Sigmoid colon (tissue), 6 donors: ENCODE measurements at regions not wholly inside any gene's neighbourhood (a gene's known extent, or its start where the extent isn't known, plus 50 kb on each side); places are given as distances from the start of the nearest gene placed in this dataset.
A peak's percentile ranks its signal among the peaks of the same experiment; 100 is the strongest.

Source experiments
- DNase-seq: peaks from one replicate; pipeline ENCODE4 v3.0.0-alpha.2; 2019
- H3K27ac ChIP-seq, 4 donors: fragments of 200-600 bp; sonication (generic); one replicate each; pipeline ENCODE4 v1.5.1; 2016 to 2019; ENCODE audit warnings: mild to moderate bottlenecking in 1 of 4
- H3K27me3 ChIP-seq, 3 donors: fragments of 200-600 bp; sonication (generic); one replicate each; pipeline ENCODE4 v1.5.1; 2019; ENCODE audit warnings: mild to moderate bottlenecking in 1 of 3
- H3K36me3 ChIP-seq, 4 donors: fragments of 200-600 bp; sonication (generic); one replicate each; pipeline ENCODE4 v1.5.1; 2016 to 2019
- H3K4me1 ChIP-seq, 4 donors: fragments of 200-600 bp; sonication (generic); one replicate each; pipeline ENCODE4 v1.5.1; 2017 to 2019
- H3K4me3 ChIP-seq, 4 donors: fragments of 200-600 bp; sonication (generic); one replicate each; pipeline ENCODE4 v1.5.1; 2017 to 2019; ENCODE audit warnings: mild to moderate bottlenecking in 2 of 4, moderate library complexity in 1 of 4
- H3K9me3 ChIP-seq, 4 donors: fragments of 200-600 bp in 3 of 4; sonication (generic) in 3 of 4; one replicate each; pipeline versions ENCODE4 v1.5.1 to v1.6.1; 2013 to 2019
- EP300 ChIP-seq, 4 donors: sonication (generic); formaldehyde crosslinking; IDR thresholded peaks; one replicate each; pipeline ENCODE4 v1.6.1; 2017; ENCODE audit warnings: antibody characterized with exemption in 4 of 4
- POLR2A ChIP-seq, 2 donors: fragments of 450-650 bp; IDR thresholded peaks; one replicate each; pipeline ENCODE4 v1.6.1; 2016; ENCODE audit warnings: antibody characterized with exemption in 2 of 2, mild to moderate bottlenecking in 2 of 2, moderate library complexity in 2 of 2
- POLR2AphosphoS5 ChIP-seq, 4 donors: sonication (generic); formaldehyde crosslinking; IDR thresholded peaks; one replicate each; pipeline ENCODE4 v1.6.1; 2017; ENCODE audit warnings: antibody characterized with exemption in 4 of 4
- WGBS, 2 donors: extraction: QIAGEN DNeasy Blood & Tissue Kit; methylation state at CpG; one replicate each; pipeline ENCODE4 v1.1.7; 2013; 5-methylcytosine and 5-hydroxymethylcytosine counted together
- intact Hi-C: fragments of 100-400 bp; cut with DNase I; formaldehyde crosslinking; loops from one replicate; pipeline ENCODE4 v1.15.1; 2023
- TF ChIP-seq, protein P1 (sequence below), 4 experiments: fragments of 450-650 bp in 3 of 4; fragments of 200-600 bp in 1 of 4; IDR thresholded peaks; one replicate each; pipeline ENCODE4 v1.5.1; 2016 to 2019; ENCODE audit warnings: antibody characterized with exemption in 4 of 4, mild to moderate bottlenecking in 3 of 4, moderate library complexity in 2 of 4
- donor health status: healthy with polysubstance abuse.
- donor health status: healthy.

DNA sequence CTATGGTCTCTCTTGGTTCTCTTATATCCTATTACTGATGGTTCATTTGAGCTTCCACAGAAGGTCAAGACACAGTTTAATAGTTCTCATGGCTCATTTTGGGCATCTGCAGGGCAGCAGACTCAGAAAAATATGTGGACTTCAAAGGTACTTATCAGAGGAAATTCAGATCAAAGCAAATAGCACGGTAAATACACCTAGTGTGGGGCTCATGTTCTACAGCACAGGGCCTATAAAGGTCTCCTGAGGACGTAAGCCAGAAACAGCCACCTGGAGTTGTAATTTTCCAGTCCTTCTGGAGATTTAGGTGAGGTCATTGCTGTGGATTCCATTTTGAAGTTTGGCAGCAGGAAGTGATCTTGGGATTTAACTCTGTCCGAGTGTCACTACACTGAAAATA lies 134.5 kb upstream of the SGO1 start:
- intact Hi-C loops, result no loop called here
- Histone ChIP-seq H3K4me1 (peaks cover 0 to 50% (median 38%) of the 10 kb centered on the region in 4 donors), H3K27ac (peak overlapping the region; percentile 10 to 59 (median 32)), H3K4me3 (no peak overlapping the region), H3K9me3 (no peaks in the 10 kb centered on the region), H3K27me3 (no peaks in the 10 kb centered on the region), H3K36me3 (no peaks in the 10 kb centered on the region)
- WGBS, 2 donors, result 18 to 56% methylated on average over 3 of the region's 3 CpGs
- no peak for DNase-seq
- TF ChIP-seq EP300 (IDR thresholded peaks at IDR 0.05), result no peak
- TF ChIP-seq POLR2AphosphoS5 (IDR thresholded peaks at IDR 0.05), result peak in 1 of 4 donors; percentile 12

DNA sequence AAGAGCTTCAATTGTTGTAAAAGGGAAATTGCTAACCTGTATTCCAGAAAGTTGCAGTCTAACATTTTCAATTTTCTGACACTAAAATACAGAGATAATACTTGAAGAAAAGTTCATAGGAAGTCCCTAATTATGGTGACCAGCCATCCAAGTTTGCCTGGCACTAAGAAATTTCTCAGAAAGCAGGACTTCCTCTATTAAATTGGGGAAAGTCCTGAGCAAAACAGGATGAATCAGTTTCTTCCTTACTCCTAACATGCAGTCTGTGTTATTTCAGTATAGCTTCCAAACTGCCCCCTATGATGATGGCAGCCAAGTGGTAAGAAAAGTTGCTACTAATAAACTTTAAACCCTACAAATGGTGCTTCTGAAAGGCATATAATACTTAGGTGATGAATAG lies 133.5 kb upstream of the SGO1 start:
- TF ChIP-seq EP300 (IDR thresholded peaks at IDR 0.05) (no peak), POLR2A (IDR thresholded peaks at IDR 0.05) (no peak), POLR2AphosphoS5 (IDR thresholded peaks at IDR 0.05) (no peak)
- TF ChIP-seq, protein P1, sequence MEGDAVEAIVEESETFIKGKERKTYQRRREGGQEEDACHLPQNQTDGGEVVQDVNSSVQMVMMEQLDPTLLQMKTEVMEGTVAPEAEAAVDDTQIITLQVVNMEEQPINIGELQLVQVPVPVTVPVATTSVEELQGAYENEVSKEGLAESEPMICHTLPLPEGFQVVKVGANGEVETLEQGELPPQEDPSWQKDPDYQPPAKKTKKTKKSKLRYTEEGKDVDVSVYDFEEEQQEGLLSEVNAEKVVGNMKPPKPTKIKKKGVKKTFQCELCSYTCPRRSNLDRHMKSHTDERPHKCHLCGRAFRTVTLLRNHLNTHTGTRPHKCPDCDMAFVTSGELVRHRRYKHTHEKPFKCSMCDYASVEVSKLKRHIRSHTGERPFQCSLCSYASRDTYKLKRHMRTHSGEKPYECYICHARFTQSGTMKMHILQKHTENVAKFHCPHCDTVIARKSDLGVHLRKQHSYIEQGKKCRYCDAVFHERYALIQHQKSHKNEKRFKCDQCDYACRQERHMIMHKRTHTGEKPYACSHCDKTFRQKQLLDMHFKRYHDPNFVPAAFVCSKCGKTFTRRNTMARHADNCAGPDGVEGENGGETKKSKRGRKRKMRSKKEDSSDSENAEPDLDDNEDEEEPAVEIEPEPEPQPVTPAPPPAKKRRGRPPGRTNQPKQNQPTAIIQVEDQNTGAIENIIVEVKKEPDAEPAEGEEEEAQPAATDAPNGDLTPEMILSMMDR (IDR thresholded peaks at IDR 0.05), result no peak
- Histone ChIP-seq H3K4me3 (no peak overlapping the region), H3K4me1 (peaks cover 0 to 48% (median 37%) of the 10 kb centered on the region in 4 donors), H3K27ac (peak overlapping the region in 3 of 4 donors; percentile 30 to 59 (median 33)), H3K9me3 (no peaks in the 10 kb centered on the region), H3K27me3 (no peaks in the 10 kb centered on the region), H3K36me3 (no peaks in the 10 kb centered on the region)
- DNase-seq, result no peak
- intact Hi-C loops, result no loop called here

DNA sequence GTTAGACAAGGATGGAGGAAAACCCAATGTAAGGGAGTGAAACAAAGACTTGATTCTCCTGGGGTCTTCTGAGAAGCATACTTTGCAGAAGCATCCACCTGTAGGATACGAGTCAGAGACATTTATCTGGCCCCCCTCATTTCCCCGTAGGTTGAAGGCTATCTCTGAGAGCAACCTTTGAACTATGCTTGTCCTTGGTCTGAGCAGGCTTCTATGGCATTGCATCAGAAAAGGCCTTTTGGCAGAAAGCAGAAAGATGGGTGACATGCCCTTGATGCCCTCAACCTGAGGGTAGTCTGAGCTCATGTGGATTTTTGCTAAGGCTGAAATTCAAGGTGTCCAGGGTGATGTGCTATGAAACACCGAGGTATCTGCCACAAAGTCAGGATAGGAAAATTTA lies 131.6 kb upstream of the SGO1 start:
- TF ChIP-seq POLR2AphosphoS5 (IDR thresholded peaks at IDR 0.05), result no peak
- TF ChIP-seq POLR2A (IDR thresholded peaks at IDR 0.05), result no peak
- TF ChIP-seq EP300 (IDR thresholded peaks at IDR 0.05), result no peak
- TF ChIP-seq, protein P1 (IDR thresholded peaks at IDR 0.05), result no peak
- Histone ChIP-seq H3K36me3 (no peaks in the 10 kb centered on the region), H3K4me1 (peaks cover 0 to 48% (median 37%) of the 10 kb centered on the region in 4 donors), H3K9me3 (no peaks in the 10 kb centered on the region), H3K27me3 (no peaks in the 10 kb centered on the region), H3K4me3 (no peak overlapping the region), H3K27ac (peak overlapping the region in 1 of 4 donors; percentile 11)
- DNase-seq, result no peak
- WGBS, 2 donors, result 73 to 93% methylated on average over 3 of the region's 3 CpGs
- intact Hi-C loops, result no loop called here

DNA sequence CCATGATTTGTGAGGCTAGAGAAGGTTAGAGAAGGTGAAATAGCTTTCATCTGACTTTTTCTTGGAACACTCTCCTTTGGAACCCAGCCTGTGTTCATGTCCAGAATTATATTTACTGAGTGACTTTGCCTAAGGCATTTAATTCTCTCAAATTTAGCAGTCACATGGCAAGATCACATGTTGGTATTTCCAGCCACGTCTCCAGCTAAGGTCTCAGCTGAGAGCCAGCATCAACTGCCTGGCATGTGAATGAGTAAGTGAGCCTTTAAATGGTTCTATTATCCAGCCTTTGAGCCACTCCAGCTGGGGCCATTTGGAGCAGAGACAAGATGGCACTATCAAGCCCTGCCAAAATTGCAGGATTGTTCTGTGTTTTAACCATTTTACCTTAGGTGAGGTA lies 130.2 kb upstream of the SGO1 start:
- Histone ChIP-seq H3K9me3 (no peaks in the 10 kb centered on the region), H3K4me3 (no peak overlapping the region), H3K27ac (peak overlapping the region in 1 of 4 donors; percentile 46), H3K4me1 (peaks cover 0 to 46% (median 36%) of the 10 kb centered on the region in 4 donors), H3K27me3 (no peaks in the 10 kb centered on the region), H3K36me3 (no peaks in the 10 kb centered on the region)
- 0 to 37% methylated on average over 1 of the region's 1 CpG for WGBS, 2 donors
- DNase-seq, result no peak
- intact Hi-C loops, result no loop called here
- TF ChIP-seq EP300 (IDR thresholded peaks at IDR 0.05) (no peak), POLR2A (IDR thresholded peaks at IDR 0.05) (no peak), POLR2AphosphoS5 (IDR thresholded peaks at IDR 0.05) (peak in 2 of 4 donors; percentile 25 to 32)

DNA sequence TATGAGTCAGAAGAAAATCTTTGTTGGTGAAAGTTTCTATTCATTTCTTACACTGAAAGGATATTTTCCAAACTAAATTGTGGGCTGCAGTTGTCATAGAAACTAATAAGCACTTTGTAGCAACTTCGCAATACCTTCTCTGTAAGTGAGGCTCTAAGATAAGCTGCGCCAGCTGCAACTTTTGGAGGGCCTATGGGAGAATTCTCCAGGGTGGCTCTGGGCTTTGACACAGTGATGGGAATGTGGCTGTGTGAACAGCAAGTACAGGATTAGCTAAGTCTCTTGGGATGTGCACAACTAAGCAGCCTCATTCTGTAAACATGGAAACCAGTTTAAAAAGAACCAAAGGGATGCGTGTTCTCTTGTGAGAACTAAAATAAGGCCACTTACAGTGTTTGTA lies 124.6 kb upstream of the SGO1 start:
- Histone ChIP-seq H3K9me3 (no peaks in the 10 kb centered on the region), H3K36me3 (no peaks in the 10 kb centered on the region), H3K27me3 (no peaks in the 10 kb centered on the region), H3K27ac (no peak overlapping the region), H3K4me3 (no peak overlapping the region), H3K4me1 (no peaks in the 10 kb centered on the region)
- DNase-seq, result no peak
- TF ChIP-seq POLR2AphosphoS5 (IDR thresholded peaks at IDR 0.05) (no peak), POLR2A (IDR thresholded peaks at IDR 0.05) (no peak), EP300 (IDR thresholded peaks at IDR 0.05) (no peak)
- TF ChIP-seq, protein P1 (IDR thresholded peaks at IDR 0.05), result no peak
- intact Hi-C loops, result no loop called here
- 83 to 85% methylated on average over 3 of the region's 3 CpGs for WGBS, 2 donors

DNA sequence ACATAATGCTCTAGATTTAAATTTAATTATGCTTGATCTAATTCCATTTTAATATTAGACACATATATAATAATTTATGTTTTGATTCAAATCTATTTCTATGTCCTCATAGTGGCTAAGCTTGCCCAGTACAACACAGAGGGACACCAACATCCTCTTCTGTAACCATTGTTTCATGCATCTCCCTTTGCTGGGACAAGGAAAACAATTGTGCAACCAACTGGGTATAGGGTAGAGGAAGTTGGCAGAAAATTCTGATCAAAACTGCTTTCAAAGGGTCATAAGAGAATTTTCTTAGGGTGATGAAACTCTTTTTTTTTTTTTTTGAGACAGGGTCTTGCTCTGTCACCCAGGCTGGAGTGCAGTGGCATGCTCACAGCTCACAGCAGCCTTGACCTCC lies 121.4 kb upstream of the SGO1 start:
- no peaks in the 10 kb centered on the region for H3K4me1 ChIP-seq
- H3K9me3 ChIP-seq, result no peaks in the 10 kb centered on the region
- no peak for DNase-seq
- intact Hi-C loops, result no loop called here
- H3K4me3 ChIP-seq, result no peak overlapping the region
- no peak overlapping the region for H3K27ac ChIP-seq
- no peaks in the 10 kb centered on the region for H3K27me3 ChIP-seq
- no peak for TF ChIP-seq POLR2A (IDR thresholded peaks at IDR 0.05)
- TF ChIP-seq, protein P1 (IDR thresholded peaks at IDR 0.05), result no peak
- no peak for TF ChIP-seq POLR2AphosphoS5 (IDR thresholded peaks at IDR 0.05)
- TF ChIP-seq EP300 (IDR thresholded peaks at IDR 0.05), result no peak
- H3K36me3 ChIP-seq, result no peaks in the 10 kb centered on the region
